Bronchial epithelial cell (primary cell): ENCODE measurements at regions not wholly inside any gene's neighbourhood (a gene's known extent, or its start where the extent isn't known, plus 50 kb on each side); places are given as distances from the start of the nearest gene placed in this dataset.

ENCODE experiments used
- DNase-seq: peaks from one replicate; pipeline ENCODE4 v3.0.0-alpha.2; 2010; ENCODE audit warnings: low read depth
- FAIRE-seq: peaks from 2 replicates; lab custom pipeline; 2011; peaks lifted over from hg19 to GRCh38; lab: Jason Lieb, UNC
- H3K27me3 ChIP-seq: 2 replicates; pipeline ENCODE4 v1.5.1; 2011; ENCODE audit warnings: low read length; ENCODE audit not compliant: control insufficient read depth, insufficient read depth
- H3K36me3 ChIP-seq: 2 replicates; pipeline ENCODE4 v1.5.1; 2011; ENCODE audit warnings: low read length; ENCODE audit not compliant: control insufficient read depth, insufficient read depth
- H3K4me3 ChIP-seq: 2 replicates; pipeline ENCODE4 v1.5.1; 2011; ENCODE audit warnings: mild to moderate bottlenecking, low read depth, low read length, control low read depth
- CTCF ChIP-seq: IDR thresholded peaks from 2 replicates; pipeline ENCODE4 v1.5.1; 2011; ENCODE audit warnings: mild to moderate bottlenecking, moderate library complexity, low read length, control low read depth, inconsistent platforms; ENCODE audit not compliant: insufficient read depth, severe bottlenecking

- no peak for TF ChIP-seq CTCF
- no peaks in the 10 kb centered on the region for H3K27me3 ChIP-seq
- DNase-seq (no peak), FAIRE-seq (no peak)
- no peaks in the 10 kb centered on the region for H3K36me3 ChIP-seq
- H3K4me3 ChIP-seq, result no peak overlapping the region
Measured at GRCh38 chr3:150168698-150169097, 198.0 kb upstream of the PFN2 start.

GRCh38 chr3:150165396-150166094 is 194.8 kb upstream of the PFN2 start:
- H3K36me3 ChIP-seq, result no peaks in the 10 kb centered on the region
- FAIRE-seq, result no peak
- H3K27me3 ChIP-seq, result no peaks in the 10 kb centered on the region
- H3K4me3 ChIP-seq, result no peak overlapping the region
- no peak for DNase-seq
- no peak for TF ChIP-seq CTCF

GRCh38 chr3:150161011-150161410 is 190.3 kb upstream of the PFN2 start:
- no peak for DNase-seq
- H3K4me3 ChIP-seq, result no peak overlapping the region

GRCh38 chr3:150158943-150159625 is 188.4 kb upstream of the PFN2 start:
- Histone ChIP-seq H3K36me3 (no peaks in the 10 kb centered on the region), H3K4me3 (no peak overlapping the region), H3K27me3 (no peaks in the 10 kb centered on the region)
- DNase-seq (no peak), FAIRE-seq (no peak)
- TF ChIP-seq CTCF, result no peak

More at GRCh38 chr3:150161011-150161410, 190.3 kb upstream of the PFN2 start:
- TF ChIP-seq CTCF, result no peak
- Histone ChIP-seq H3K36me3 (no peaks in the 10 kb centered on the region), H3K27me3 (no peaks in the 10 kb centered on the region)
- no peak for FAIRE-seq

- Histone ChIP-seq H3K27me3 (no peaks in the 10 kb centered on the region), H3K4me3 (no peak overlapping the region), H3K36me3 (no peaks in the 10 kb centered on the region)
- FAIRE-seq (no peak), DNase-seq (no peak)
- no peak for TF ChIP-seq CTCF
Measured at GRCh38 chr3:150152567-150152966, 181.9 kb upstream of the PFN2 start.

GRCh38 chr3:150150633-150151032 is 179.9 kb upstream of the PFN2 start:
- no peak for FAIRE-seq
- Histone ChIP-seq H3K27me3 (no peaks in the 10 kb centered on the region), H3K36me3 (no peaks in the 10 kb centered on the region), H3K4me3 (no peak overlapping the region)
- no peak for DNase-seq
- no peak for TF ChIP-seq CTCF
